CD4-positive, CD25-positive, alpha-beta regulatory T cell (primary cell): ENCODE measurements at regions not wholly inside any gene's neighbourhood (a gene's known extent, or its start where the extent isn't known, plus 50 kb on each side); places are given as distances from the start of the nearest gene placed in this dataset.

Experiments
- ATAC-seq, 2 donors: fragments of 150-1000 bp; cut with Tn5 transposase; one replicate each; pipeline ENCODE4 v1.10.0; 2021; ENCODE audit warnings: low read depth in 2 of 2, moderate number of reproducible peaks in 2 of 2, moderate library complexity in 1 of 2
- DNase-seq, 3 donors: peaks; one replicate each; pipeline versions ENCODE4 v3.0.0 to v3.0.0-alpha.2; 2012 to 2022; ENCODE audit warnings: mixed read lengths in 1 of 3
- H3K27ac ChIP-seq: one replicate; pipeline ENCODE4 v1.7.0; 2013; ENCODE audit warnings: mild to moderate bottlenecking, low read length; ENCODE audit not compliant: insufficient read depth, poor library complexity, severe bottlenecking
- H3K27me3 ChIP-seq: one replicate; pipeline ENCODE4 v1.7.0; 2013; ENCODE audit warnings: low read length; ENCODE audit not compliant: control insufficient read depth, insufficient read depth
- H3K36me3 ChIP-seq: one replicate; pipeline ENCODE4 v1.7.0; 2013; ENCODE audit warnings: mild to moderate bottlenecking, low read length, moderate library complexity; ENCODE audit not compliant: control insufficient read depth, insufficient read depth
- H3K4me1 ChIP-seq: 2 replicates; pipeline ENCODE4 v1.7.0; 2013; ENCODE audit warnings: mild to moderate bottlenecking, low read length; ENCODE audit not compliant: insufficient read depth, control insufficient read depth, poor library complexity, severe bottlenecking
- H3K4me3 ChIP-seq: one replicate; pipeline ENCODE4 v1.7.0; 2013; ENCODE audit warnings: low read depth, mild to moderate bottlenecking, low read length, moderate library complexity
- H3K9me3 ChIP-seq, 2 experiments: 1 replicate in 1 of 2; 2 replicates in 1 of 2; pipeline ENCODE4 v1.7.0; 2013; ENCODE audit warnings: low read length in 2 of 2, mild to moderate bottlenecking in 1 of 2, moderate library complexity in 1 of 2; ENCODE audit not compliant: control insufficient read depth in 2 of 2
- H3K27ac Mint-ChIP-seq, 3 donors: one replicate each; pipeline ENCODE4 v1.8.0; 2020 to 2022; ENCODE audit warnings: mild to moderate bottlenecking in 3 of 3, mixed read lengths in 3 of 3, moderate library complexity in 2 of 3
- H3K27me3 Mint-ChIP-seq: one replicate; pipeline ENCODE4 v1.8.0; 2022; ENCODE audit warnings: mild to moderate bottlenecking, mixed read lengths
- H3K36me3 Mint-ChIP-seq: one replicate; pipeline ENCODE4 v1.8.0; 2020; ENCODE audit warnings: mixed read lengths
- H3K4me1 Mint-ChIP-seq, 4 donors: one replicate each; pipeline ENCODE4 v1.8.0; 2020 to 2022; ENCODE audit warnings: mixed read lengths in 4 of 4, mild to moderate bottlenecking in 1 of 4
- H3K4me3 Mint-ChIP-seq, 4 donors: one replicate each; pipeline ENCODE4 v1.8.0; 2020 to 2022; ENCODE audit warnings: mild to moderate bottlenecking in 4 of 4, mixed read lengths in 4 of 4, moderate library complexity in 3 of 4
- H3K9me3 Mint-ChIP-seq, 7 donors: one replicate each; pipeline ENCODE4 v1.8.0; 2020 to 2022; ENCODE audit warnings: mixed read lengths in 7 of 7, mild to moderate bottlenecking in 3 of 7, moderate library complexity in 2 of 7

DNA sequence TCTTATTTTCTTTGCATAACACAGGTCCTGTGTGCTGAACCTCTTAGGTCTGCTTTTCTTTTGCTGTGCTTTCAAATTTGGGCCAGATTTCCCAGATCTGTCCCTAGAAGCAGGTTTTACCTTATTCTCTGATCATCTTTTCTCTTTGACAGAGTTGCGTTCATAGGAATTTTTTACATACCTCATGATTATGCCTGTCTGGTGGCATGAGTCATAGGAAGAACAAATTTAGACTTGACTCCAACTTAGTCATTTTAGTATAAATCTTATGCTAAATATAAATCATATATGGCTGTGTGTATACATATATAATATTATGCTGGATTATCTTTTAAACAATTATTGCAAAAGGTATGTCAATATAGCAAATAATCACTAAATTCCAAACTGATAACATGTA is 1038.9 kb downstream of the GRM8 start:
- DNase-seq, result no peak
- ATAC-seq, result no peak

GRCh38 chr7:126211875-126212274 is 1040.9 kb downstream of the GRM8 start:
- no peaks in the 10 kb centered on the region for H3K4me1 ChIP-seq
- no peaks in the 10 kb centered on the region for H3K27me3 Mint-ChIP-seq
- no peaks in the 10 kb centered on the region for H3K9me3 ChIP-seq
- H3K9me3 Mint-ChIP-seq, result peaks cover 0 to 9% (median 4%) of the 10 kb centered on the region in 7 donors
- H3K36me3 ChIP-seq, result no peaks in the 10 kb centered on the region
- H3K27me3 ChIP-seq, result no peaks in the 10 kb centered on the region
- no peak overlapping the region for H3K4me3 ChIP-seq
- DNase-seq (no peak), ATAC-seq (no peak)
- H3K27ac Mint-ChIP-seq, result no peak overlapping the region
- H3K27ac ChIP-seq, result no peak overlapping the region
- no peak overlapping the region for H3K4me3 Mint-ChIP-seq
- H3K4me1 Mint-ChIP-seq, result no peaks in the 10 kb centered on the region
- no peaks in the 10 kb centered on the region for H3K36me3 Mint-ChIP-seq

More for the DNA sequence above, 1038.9 kb downstream of the GRM8 start:
- no peak overlapping the region for H3K4me3 Mint-ChIP-seq
- no peaks in the 10 kb centered on the region for H3K4me1 Mint-ChIP-seq
- no peak overlapping the region for H3K27ac Mint-ChIP-seq
- Histone ChIP-seq H3K27me3 (no peaks in the 10 kb centered on the region), H3K4me1 (no peaks in the 10 kb centered on the region), H3K4me3 (no peak overlapping the region), H3K36me3 (no peaks in the 10 kb centered on the region), H3K27ac (no peak overlapping the region), H3K9me3 (no peaks in the 10 kb centered on the region)
- no peaks in the 10 kb centered on the region for H3K36me3 Mint-ChIP-seq
- no peaks in the 10 kb centered on the region for H3K27me3 Mint-ChIP-seq
- H3K9me3 Mint-ChIP-seq, result peaks cover 0 to 9% (median 5%) of the 10 kb centered on the region in 7 donors

- no peak for DNase-seq
- Histone ChIP-seq H3K36me3 (no peaks in the 10 kb centered on the region), H3K4me3 (no peak overlapping the region), H3K27me3 (no peaks in the 10 kb centered on the region), H3K27ac (no peak overlapping the region), H3K4me1 (no peaks in the 10 kb centered on the region), H3K9me3 (no peaks in the 10 kb centered on the region)
- Mint-ChIP-seq H3K4me3 (no peak overlapping the region), H3K4me1 (no peaks in the 10 kb centered on the region), H3K36me3 (no peaks in the 10 kb centered on the region), H3K27ac (no peak overlapping the region), H3K9me3 (peaks cover 0 to 9% (median 4%) of the 10 kb centered on the region in 7 donors), H3K27me3 (no peaks in the 10 kb centered on the region)
- no peak for ATAC-seq
Measured at GRCh38 chr7:126210707-126211106, 1042.0 kb downstream of the GRM8 start.

DNA sequence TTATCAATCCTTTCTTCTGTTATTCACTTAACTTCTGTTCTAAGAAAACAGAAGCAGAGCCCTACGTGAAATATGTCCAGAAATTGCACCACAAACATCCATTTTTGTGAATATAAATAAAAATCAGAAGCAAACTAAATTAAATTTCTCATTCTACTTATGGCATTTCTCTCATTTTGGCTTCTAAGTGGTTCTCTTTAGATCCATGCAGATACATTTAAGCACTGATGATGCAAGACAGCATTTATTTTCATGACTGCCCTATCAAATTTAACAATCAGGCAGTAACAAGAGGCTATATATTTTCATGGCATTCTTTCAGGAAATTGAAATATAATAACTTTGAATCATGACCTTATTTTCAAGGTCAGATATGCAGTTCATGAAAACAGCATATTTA is 1049.6 kb downstream of the GRM8 start:
- H3K4me3 Mint-ChIP-seq, result no peak overlapping the region
- no peaks in the 10 kb centered on the region for H3K4me1 ChIP-seq
- no peaks in the 10 kb centered on the region for H3K36me3 Mint-ChIP-seq
- no peaks in the 10 kb centered on the region for H3K4me1 Mint-ChIP-seq
- H3K36me3 ChIP-seq, result no peaks in the 10 kb centered on the region
- H3K27ac ChIP-seq, result no peak overlapping the region
- no peaks in the 10 kb centered on the region for H3K27me3 ChIP-seq
- no peaks in the 10 kb centered on the region for H3K27me3 Mint-ChIP-seq
- H3K27ac Mint-ChIP-seq, result no peak overlapping the region
- H3K9me3 ChIP-seq, result no peaks in the 10 kb centered on the region
- peaks cover 0 to 4% (median 2%) of the 10 kb centered on the region in 7 donors for H3K9me3 Mint-ChIP-seq
- ATAC-seq, result no peak
- H3K4me3 ChIP-seq, result no peak overlapping the region
- DNase-seq, result no peak

DNA sequence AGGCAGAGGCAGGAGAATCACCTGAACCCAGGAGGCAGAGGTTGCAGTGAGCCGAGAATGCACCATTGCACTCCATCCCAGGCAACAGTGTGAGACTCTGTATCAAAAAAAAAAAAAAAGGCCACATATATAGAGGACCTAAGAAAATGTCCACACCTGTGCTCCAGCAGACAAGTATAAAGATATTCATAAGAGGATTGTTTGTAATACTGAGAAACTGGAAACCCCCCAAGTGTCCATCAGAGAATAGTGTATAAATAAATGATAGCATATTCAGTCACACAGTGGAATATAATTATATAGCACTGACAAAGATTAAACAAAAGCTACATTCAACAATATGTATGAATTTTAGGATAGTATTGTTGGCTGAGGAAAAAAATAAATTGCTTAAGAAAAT is 1050.6 kb downstream of the GRM8 start:
- Mint-ChIP-seq H3K4me3 (no peak overlapping the region), H3K4me1 (no peaks in the 10 kb centered on the region), H3K27ac (no peak overlapping the region), H3K27me3 (no peaks in the 10 kb centered on the region), H3K36me3 (no peaks in the 10 kb centered on the region), H3K9me3 (peaks cover 0 to 4% (median 3%) of the 10 kb centered on the region in 7 donors)
- H3K36me3 ChIP-seq, result no peaks in the 10 kb centered on the region
- no peak overlapping the region for H3K27ac ChIP-seq
- no peak overlapping the region for H3K4me3 ChIP-seq
- no peaks in the 10 kb centered on the region for H3K9me3 ChIP-seq
- ATAC-seq, result no peak
- no peaks in the 10 kb centered on the region for H3K27me3 ChIP-seq
- no peak for DNase-seq
- no peaks in the 10 kb centered on the region for H3K4me1 ChIP-seq

DNA sequence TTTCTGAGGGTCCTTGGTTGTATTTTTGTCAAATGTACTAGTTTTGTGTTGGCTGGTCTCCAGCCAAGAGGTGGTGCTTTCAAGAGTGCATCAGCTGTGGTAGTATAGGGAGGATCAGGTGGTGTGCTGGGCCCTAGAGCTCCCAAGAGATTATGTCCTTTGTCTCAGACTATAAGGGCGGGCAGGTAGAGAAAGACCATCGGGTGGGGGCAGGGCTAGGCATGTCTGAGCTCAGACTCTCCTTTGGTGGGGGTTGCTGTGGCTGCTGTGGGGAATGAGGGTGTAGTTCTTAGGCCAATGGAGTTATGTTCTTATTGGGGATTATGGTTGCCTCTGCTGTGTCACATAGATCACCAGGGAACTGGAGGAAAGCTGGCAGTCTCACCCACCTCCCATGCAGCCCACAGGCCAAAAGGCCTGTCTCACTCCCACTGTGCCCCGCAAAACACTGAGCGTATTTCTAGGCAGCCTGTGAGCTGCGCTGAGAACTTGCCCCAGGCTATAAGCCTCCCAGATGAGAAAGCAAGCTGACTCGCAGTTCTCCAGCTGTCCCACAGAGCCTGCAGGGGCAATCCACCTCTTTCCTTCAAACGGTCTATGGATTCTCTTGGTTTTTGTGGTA is 1066.7 kb downstream of the GRM8 start:
- Mint-ChIP-seq H3K27ac (no peak overlapping the region), H3K27me3 (no peaks in the 10 kb centered on the region)
- ATAC-seq, result no peak

DNA sequence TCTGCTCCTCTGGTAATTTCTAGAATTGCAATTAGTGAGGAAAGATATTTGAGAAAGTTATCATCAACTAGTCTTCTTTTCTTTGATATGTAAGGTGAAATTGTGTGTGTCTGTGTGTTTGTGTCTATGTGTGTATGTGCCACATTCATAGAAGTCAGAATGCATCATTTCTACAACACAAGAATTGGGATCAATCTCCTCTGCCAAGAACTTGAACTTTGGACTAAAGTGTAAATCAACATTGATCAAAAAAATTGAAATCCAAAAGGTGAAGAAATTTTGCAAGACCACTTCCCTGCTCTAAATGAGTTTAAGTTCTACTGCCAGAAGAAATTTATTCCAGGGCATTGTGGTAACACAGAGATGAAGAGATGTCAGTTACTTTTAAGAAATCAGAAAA is 1072.8 kb downstream of the GRM8 start:
- no peak for DNase-seq
- Mint-ChIP-seq H3K27me3 (no peaks in the 10 kb centered on the region), H3K36me3 (no peaks in the 10 kb centered on the region), H3K27ac (no peak overlapping the region), H3K4me3 (no peak overlapping the region), H3K4me1 (no peaks in the 10 kb centered on the region), H3K9me3 (peaks cover 0 to 12% (median 7%) of the 10 kb centered on the region in 7 donors)
- H3K4me1 ChIP-seq, result no peaks in the 10 kb centered on the region
- H3K9me3 ChIP-seq, result no peaks in the 10 kb centered on the region
- no peaks in the 10 kb centered on the region for H3K36me3 ChIP-seq
- H3K27ac ChIP-seq, result no peak overlapping the region
- ATAC-seq, result no peak
- H3K27me3 ChIP-seq, result no peaks in the 10 kb centered on the region
- no peak overlapping the region for H3K4me3 ChIP-seq

More for the DNA sequence above, 1066.7 kb downstream of the GRM8 start:
- Histone ChIP-seq H3K4me3 (no peak overlapping the region), H3K27me3 (no peaks in the 10 kb centered on the region), H3K9me3 (no peaks in the 10 kb centered on the region), H3K27ac (no peak overlapping the region), H3K36me3 (no peaks in the 10 kb centered on the region), H3K4me1 (no peaks in the 10 kb centered on the region)
- Mint-ChIP-seq H3K36me3 (no peaks in the 10 kb centered on the region), H3K4me1 (no peaks in the 10 kb centered on the region), H3K9me3 (peaks cover 0 to 25% (median 8%) of the 10 kb centered on the region in 7 donors), H3K4me3 (no peak overlapping the region)
- DNase-seq, result no peak

- Histone ChIP-seq H3K36me3 (no peaks in the 10 kb centered on the region), H3K27ac (no peak overlapping the region), H3K4me1 (no peaks in the 10 kb centered on the region), H3K4me3 (no peak overlapping the region), H3K9me3 (no peaks in the 10 kb centered on the region), H3K27me3 (no peaks in the 10 kb centered on the region)
- no peak for DNase-seq
- Mint-ChIP-seq H3K36me3 (no peaks in the 10 kb centered on the region), H3K27ac (no peak overlapping the region), H3K4me3 (no peak overlapping the region), H3K4me1 (no peaks in the 10 kb centered on the region), H3K9me3 (peaks cover 0 to 14% (median 8%) of the 10 kb centered on the region in 7 donors), H3K27me3 (no peaks in the 10 kb centered on the region)
- no peak for ATAC-seq
Measured at GRCh38 chr7:126178865-126179264, 1073.9 kb downstream of the GRM8 start.
